SK-N-SH treated with all-trans-retinoic acid at 6 μM for 48 hours (cell line): ENCODE measurements at regions not wholly inside any gene's neighbourhood (a gene's known extent, or its start where the extent isn't known, plus 50 kb on each side); places are given as distances from the start of the nearest gene placed in this dataset.

ENCODE experiments used
- ATAC-seq: fragments of 200-7000 bp; cut with Tn5 transposase; 3 replicates; pipeline ENCODE4 v1.9.1; 2020; ENCODE audit warnings: mild to moderate bottlenecking, moderate library complexity
- ARNTL ChIP-seq: fragments of 450-650 bp; formaldehyde crosslinking; IDR thresholded peaks from 2 replicates; pipeline ENCODE4 v1.5.0; 2020; ENCODE audit warnings: low read depth, mild to moderate bottlenecking, moderate library complexity, borderline replicate concordance
- BACH2 ChIP-seq: fragments of 250-450 bp; sonication (Bioruptor Pico); IDR thresholded peaks from 2 replicates; pipeline ENCODE4 v1.9.0; 2021; ENCODE audit warnings: mild to moderate bottlenecking, borderline replicate concordance
- CREB5 ChIP-seq: fragments of 250-450 bp; sonication (Bioruptor Pico); IDR thresholded peaks from 2 replicates; pipeline ENCODE4 v1.5.1; 2020; ENCODE audit warnings: low read depth, mild to moderate bottlenecking, moderate library complexity
- CSDC2 ChIP-seq: fragments of 250-450 bp; sonication (Bioruptor Pico); IDR thresholded peaks from 2 replicates; pipeline ENCODE4 v1.5.0; 2020; ENCODE audit warnings: mild to moderate bottlenecking, moderate library complexity
- CSRNP3 ChIP-seq: fragments of 250-450 bp; sonication (Bioruptor Pico); IDR thresholded peaks from 2 replicates; pipeline ENCODE4 v1.5.1; 2021; ENCODE audit warnings: mild to moderate bottlenecking, moderate library complexity
- ESRRG ChIP-seq: fragments of 250-450 bp; sonication (Bioruptor Pico); IDR thresholded peaks from 2 replicates; pipeline ENCODE4 v1.6.1; 2021; ENCODE audit warnings: mild to moderate bottlenecking
- GLIS3 ChIP-seq: fragments of 250-450 bp; sonication (Bioruptor Pico); IDR thresholded peaks from 2 replicates; pipeline ENCODE4 v1.5.0; 2020; ENCODE audit warnings: mild to moderate bottlenecking, moderate library complexity
- ISL1 ChIP-seq: fragments of 250-450 bp; sonication (Bioruptor Pico); IDR thresholded peaks from 2 replicates; pipeline ENCODE4 v2.1.2; 2022; ENCODE audit warnings: mild to moderate bottlenecking, moderate library complexity
- OSR1 ChIP-seq: fragments of 250-450 bp; sonication (Bioruptor Pico); IDR thresholded peaks from 2 replicates; pipeline ENCODE4 v1.8.0; 2022; ENCODE audit warnings: moderate library complexity, mild to moderate bottlenecking, inconsistent platforms
- PATZ1 ChIP-seq: fragments of 250-450 bp; sonication (Bioruptor Pico); IDR thresholded peaks from 2 replicates; pipeline ENCODE4 v1.8.0; 2020; ENCODE audit warnings: mild to moderate bottlenecking, moderate library complexity, borderline replicate concordance
- PPARA ChIP-seq: fragments of 250-450 bp; sonication (Bioruptor Pico); IDR thresholded peaks from 2 replicates; pipeline ENCODE4 v1.5.0; 2020; ENCODE audit warnings: mild to moderate bottlenecking, borderline replicate concordance
- RARB ChIP-seq: fragments of 250-450 bp; sonication (Bioruptor Pico); IDR thresholded peaks from 2 replicates; pipeline ENCODE4 v1.8.0; 2021; ENCODE audit warnings: mild to moderate bottlenecking, moderate library complexity
- SNAI2 ChIP-seq: fragments of 250-450 bp; sonication (Bioruptor Pico); IDR thresholded peaks from 2 replicates; pipeline ENCODE4 v1.5.0; 2020; ENCODE audit warnings: mild to moderate bottlenecking, moderate library complexity
- TCF4 ChIP-seq: fragments of 250-450 bp; sonication (Bioruptor Pico); IDR thresholded peaks from 2 replicates; pipeline ENCODE4 v1.8.0; 2021; ENCODE audit warnings: mild to moderate bottlenecking, moderate library complexity, borderline replicate concordance
- TOX ChIP-seq: fragments of 250-450 bp; sonication (Bioruptor Pico); IDR thresholded peaks from 2 replicates; pipeline ENCODE4 v1.8.0; 2021; ENCODE audit warnings: mild to moderate bottlenecking, moderate library complexity, borderline replicate concordance
- TSHZ2 ChIP-seq: fragments of 250-450 bp; sonication (Bioruptor Pico); IDR thresholded peaks from 2 replicates; pipeline ENCODE4 v1.5.0; 2020; ENCODE audit warnings: mild to moderate bottlenecking, moderate library complexity
- ZC3H10 ChIP-seq: fragments of 250-450 bp; sonication (Bioruptor Pico); IDR thresholded peaks from 2 replicates; pipeline ENCODE4 v1.5.1; 2021; ENCODE audit warnings: mild to moderate bottlenecking, moderate library complexity
- ZFP3 ChIP-seq: fragments of 250-450 bp; sonication (Bioruptor Pico); IDR thresholded peaks from 2 replicates; pipeline ENCODE4 v1.5.0; 2020; ENCODE audit warnings: mild to moderate bottlenecking, moderate library complexity
- ZFP30 ChIP-seq: fragments of 450-650 bp; formaldehyde crosslinking; IDR thresholded peaks from 2 replicates; pipeline ENCODE4 v1.5.0; 2022; ENCODE audit warnings: mild to moderate bottlenecking, moderate library complexity
- ZNF565 ChIP-seq: fragments of 450-650 bp; formaldehyde crosslinking; conservative IDR thresholded peaks from 2 replicates; pipeline ENCODE4 v1.5.0; 2020; ENCODE audit warnings: low read depth, mild to moderate bottlenecking, moderate library complexity
- ZNF70 ChIP-seq: fragments of 450-650 bp; formaldehyde crosslinking; IDR thresholded peaks from 2 replicates; pipeline ENCODE4 v1.5.0; 2020; ENCODE audit warnings: mild to moderate bottlenecking, moderate library complexity
- ZNF8 ChIP-seq: fragments of 450-650 bp; formaldehyde crosslinking; IDR thresholded peaks from 2 replicates; pipeline ENCODE4 v1.5.0; 2020; ENCODE audit warnings: mild to moderate bottlenecking, moderate library complexity

- ATAC-seq, result no peak
- no peak for TF ChIP-seq ARNTL (CRISPR knock-in tag)
- no peak for TF ChIP-seq ZFP3 (CRISPR knock-in tag)
- TF ChIP-seq TOX, result no peak
- no peak for TF ChIP-seq ESRRG (CRISPR knock-in tag)
- no peak for TF ChIP-seq OSR1 (CRISPR knock-in tag)
- TF ChIP-seq PPARA (CRISPR knock-in tag), result no peak
- no peak for TF ChIP-seq ZC3H10
- TF ChIP-seq ZFP30 (CRISPR knock-in tag), result no peak
- no peak for TF ChIP-seq ISL1
- no peak for TF ChIP-seq BACH2 (CRISPR knock-in tag)
- TF ChIP-seq ZNF8 (CRISPR knock-in tag), result no peak
Measured at GRCh38 chr20:40326784-40327183, 362.3 kb downstream of the MAFB start.

GRCh38 chr20:40325006-40325568 lies 363.9 kb downstream of the MAFB start:
- ATAC-seq, result no peak
- no peak for TF ChIP-seq TOX
- no peak for TF ChIP-seq ZNF70 (CRISPR knock-in tag)
- no peak for TF ChIP-seq PATZ1 (CRISPR knock-in tag)
- TF ChIP-seq ISL1, result no peak
- no peak for TF ChIP-seq CSRNP3 (CRISPR knock-in tag)
- no peak for TF ChIP-seq ZFP30 (CRISPR knock-in tag)
- no peak for TF ChIP-seq RARB (CRISPR knock-in tag)
- no peak for TF ChIP-seq ARNTL (CRISPR knock-in tag)
- no peak for TF ChIP-seq PPARA (CRISPR knock-in tag)
- TF ChIP-seq CSDC2 (CRISPR knock-in tag), result no peak
- no peak for TF ChIP-seq GLIS3
- no peak for TF ChIP-seq ZFP3 (CRISPR knock-in tag)
- TF ChIP-seq TSHZ2, result no peak
- TF ChIP-seq OSR1 (CRISPR knock-in tag), result no peak
- TF ChIP-seq BACH2 (CRISPR knock-in tag), result no peak

- no peak for TF ChIP-seq SNAI2 (CRISPR knock-in tag)
- no peak for TF ChIP-seq OSR1 (CRISPR knock-in tag)
- no peak for TF ChIP-seq BACH2 (CRISPR knock-in tag)
- no peak for TF ChIP-seq PPARA (CRISPR knock-in tag)
- TF ChIP-seq GLIS3, result no peak
- no peak for TF ChIP-seq ZNF565
- no peak for ATAC-seq
Measured at GRCh38 chr20:40323361-40323794, 365.7 kb downstream of the MAFB start.

- ATAC-seq, result no peak
- no peak for TF ChIP-seq TCF4 (CRISPR knock-in tag)
- no peak for TF ChIP-seq PPARA (CRISPR knock-in tag)
- no peak for TF ChIP-seq ARNTL (CRISPR knock-in tag)
Measured at GRCh38 chr20:40322941-40323340, 366.1 kb downstream of the MAFB start.

GRCh38 chr20:40320517-40321011 lies 368.5 kb downstream of the MAFB start:
- TF ChIP-seq CREB5 (no peak), GLIS3 (no peak), ZNF70 (CRISPR knock-in tag) (no peak), ZFP3 (CRISPR knock-in tag) (no peak), ZNF565 (no peak)
- ATAC-seq, result no peak
